Stimulated activated CD4-positive, alpha-beta T cell treated with anti-CD3 and anti-CD28 coated beads, Interleukin-2, amount 100 ng/mL, for 24 hours (primary cell): ENCODE measurements at regions not wholly inside any gene's neighbourhood (a gene's known extent, or its start where the extent isn't known, plus 50 kb on each side); places are given as distances from the start of the nearest gene placed in this dataset.
"Not testable (repeated sequence)": the region's sequence is repeated elsewhere in the genome, so short reads cannot be mapped to it uniquely, and the experiment has no call there.

Experiments used
- DNase-seq, 2 donors: peaks; one replicate each; pipeline ENCODE4 v3.0.0-alpha.2; 2020

GRCh38 chr13:24563087-24563486 is 50.5 kb upstream of the PARP4 start:
- no peak for DNase-seq

DNA sequence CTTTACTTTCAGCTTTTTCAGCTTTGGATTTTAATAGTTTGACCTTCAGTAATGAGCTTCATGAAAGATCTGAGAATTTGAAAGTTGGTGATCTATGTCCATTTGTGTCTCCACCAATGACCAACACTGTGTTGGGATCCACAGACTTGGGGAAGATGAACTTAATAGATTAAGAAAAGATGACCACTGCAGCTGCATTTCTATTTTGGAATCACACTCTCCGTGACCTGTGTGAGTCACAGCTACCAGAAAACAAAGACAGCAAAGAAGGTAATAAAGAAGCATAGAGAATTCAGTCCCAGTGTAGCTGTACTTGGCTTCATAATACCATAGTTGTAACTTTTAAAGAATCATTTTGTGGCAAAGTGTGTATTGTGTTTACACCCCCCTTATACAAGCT is 51.4 kb upstream of the PARP4 start:
- DNase-seq: not testable (repeated sequence)

DNA sequence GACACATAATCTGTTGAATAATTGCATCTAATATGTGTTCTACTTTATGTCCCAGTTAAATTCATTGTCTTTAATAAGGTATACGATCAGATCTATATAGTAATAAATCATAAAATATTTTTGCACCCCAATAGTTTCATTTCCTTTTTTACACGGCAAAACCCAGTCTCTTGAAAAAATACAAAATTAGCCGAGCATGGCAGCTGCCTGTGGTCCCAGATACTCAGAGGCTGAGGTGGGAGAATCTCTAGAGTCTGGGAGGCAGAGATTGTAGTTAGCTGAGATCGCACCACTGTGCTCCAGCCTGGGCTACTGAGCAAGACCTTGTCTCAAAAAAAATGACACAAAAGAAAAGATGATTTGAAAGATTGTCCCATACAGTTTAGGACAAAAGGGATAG is 52.3 kb upstream of the PARP4 start:
- DNase-seq: no peak

DNA sequence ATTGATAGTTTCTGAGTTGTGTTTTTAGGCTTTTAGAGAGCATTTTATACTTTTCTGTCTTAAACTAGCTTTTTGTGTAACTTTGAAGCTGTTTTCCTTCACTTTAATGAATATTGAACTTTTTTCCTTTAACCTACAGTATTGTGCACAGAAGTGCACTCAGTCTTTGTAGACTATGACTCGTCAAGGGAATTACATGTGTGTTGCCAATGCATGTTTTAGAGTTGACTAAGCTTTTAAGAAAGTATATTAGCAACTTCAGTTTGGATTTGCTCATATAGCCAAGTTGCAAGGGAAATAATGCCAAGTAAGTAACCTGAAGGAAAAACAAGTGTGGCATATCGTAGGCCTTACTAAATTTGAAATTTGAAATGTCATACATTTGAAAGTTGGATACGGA is 55.0 kb upstream of the PARP4 start:
- DNase-seq: not testable (repeated sequence)

- DNase-seq: no peak
Observed at GRCh38 chr13:24574847-24575246, 62.3 kb upstream of the PARP4 start.

DNA sequence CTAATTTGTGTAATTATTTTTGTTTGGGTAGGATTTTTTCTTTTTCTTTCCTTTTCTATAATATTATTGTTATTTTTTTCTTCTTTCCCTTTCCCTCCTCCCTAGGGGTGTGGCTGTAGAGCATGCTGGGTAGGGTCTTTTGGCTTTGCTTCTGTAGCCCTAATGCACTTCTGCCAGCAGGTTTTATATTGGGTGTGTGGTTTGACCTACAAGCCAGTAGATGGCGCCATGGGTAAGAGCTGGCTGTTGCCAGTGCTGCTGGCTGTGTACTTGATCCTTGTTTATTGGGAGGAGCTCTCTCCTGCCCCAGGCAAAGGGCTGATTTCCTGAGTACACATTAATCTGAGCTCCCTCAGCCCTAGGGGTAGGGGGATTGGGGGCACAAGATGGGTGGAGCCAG is 67.7 kb upstream of the PARP4 start:
- DNase-seq: not testable (repeated sequence)

- not testable (repeated sequence) for DNase-seq
Observed at GRCh38 chr13:24581578-24581977, 69.0 kb upstream of the PARP4 start.

DNA sequence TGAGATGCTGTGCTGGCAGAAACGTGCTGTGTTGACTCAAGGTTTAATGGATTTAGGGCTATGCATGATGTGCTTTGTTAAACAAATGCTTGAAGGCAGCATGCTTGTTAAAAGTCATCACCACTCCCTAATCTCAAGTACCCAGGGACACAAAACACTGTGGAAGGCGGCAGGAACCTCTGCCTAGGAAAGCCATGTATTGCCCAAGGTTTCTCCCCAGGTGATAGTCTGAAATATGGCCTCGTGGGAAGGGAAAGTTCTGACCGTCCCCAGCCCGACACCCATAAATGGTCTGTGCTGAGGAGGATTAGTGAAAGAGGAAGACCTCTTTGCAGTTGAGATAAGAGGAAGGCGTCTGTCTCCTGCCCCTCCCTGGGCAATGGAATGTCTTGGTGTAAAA is 79.1 kb upstream of the PARP4 start:
- not testable (repeated sequence) for DNase-seq

GRCh38 chr13:24597906-24598670 is 82.1 kb upstream of the ATP12A start:
- DNase-seq: not testable (repeated sequence)

- DNase-seq: not testable (repeated sequence)
Observed at GRCh38 chr13:24599019-24599791, 81.0 kb upstream of the ATP12A start.

DNA sequence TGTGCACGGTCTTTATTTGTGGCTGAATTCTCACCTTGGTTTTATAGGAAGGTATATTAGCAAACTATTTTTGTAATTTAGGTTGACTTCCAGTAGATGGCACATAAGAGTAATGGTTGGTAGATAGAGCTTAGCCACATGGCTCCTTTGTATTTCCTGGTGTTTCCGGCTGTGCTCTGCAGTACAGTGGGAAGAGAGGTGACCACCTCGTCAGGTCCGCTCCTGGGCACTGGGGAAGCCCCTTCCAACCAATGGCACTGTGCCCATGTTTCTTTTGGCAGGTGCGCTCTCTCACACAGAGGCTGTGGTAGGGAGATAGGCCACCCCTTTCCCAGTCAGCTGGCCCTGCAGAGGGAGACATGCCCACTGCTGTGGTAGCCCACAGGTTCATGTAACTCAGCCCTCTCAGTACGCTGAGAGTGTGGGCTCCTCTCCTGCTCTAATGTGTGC is 74.3 kb upstream of the ATP12A start:
- no peak for DNase-seq

GRCh38 chr13:24606486-24607170 is 73.6 kb upstream of the ATP12A start:
- no peak for DNase-seq

GRCh38 chr13:24610956-24611355 is 69.3 kb upstream of the ATP12A start:
- DNase-seq: no peak

- no peak for DNase-seq
Observed at GRCh38 chr13:24612726-24613125, 67.5 kb upstream of the ATP12A start.

DNA sequence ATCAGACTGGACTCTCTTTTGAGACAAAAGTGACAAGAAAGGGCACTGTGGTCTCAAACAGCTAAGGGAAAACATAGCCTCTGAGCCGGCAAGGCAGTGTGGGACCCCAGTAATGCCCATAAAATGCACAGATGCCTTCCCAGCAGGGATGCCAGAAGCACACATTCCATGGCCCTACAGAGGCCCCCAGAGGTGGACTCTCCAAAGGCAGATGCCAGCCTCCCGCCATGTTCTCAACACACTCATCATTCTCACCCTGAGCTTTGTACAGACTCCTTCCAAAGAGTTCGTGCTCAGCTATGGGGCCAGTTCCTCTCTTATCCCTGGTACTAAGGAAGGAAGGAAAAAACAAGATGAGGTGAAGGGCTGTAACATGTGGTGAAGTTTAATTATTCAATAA is 67.1 kb upstream of the ATP12A start:
- DNase-seq: no peak

DNA sequence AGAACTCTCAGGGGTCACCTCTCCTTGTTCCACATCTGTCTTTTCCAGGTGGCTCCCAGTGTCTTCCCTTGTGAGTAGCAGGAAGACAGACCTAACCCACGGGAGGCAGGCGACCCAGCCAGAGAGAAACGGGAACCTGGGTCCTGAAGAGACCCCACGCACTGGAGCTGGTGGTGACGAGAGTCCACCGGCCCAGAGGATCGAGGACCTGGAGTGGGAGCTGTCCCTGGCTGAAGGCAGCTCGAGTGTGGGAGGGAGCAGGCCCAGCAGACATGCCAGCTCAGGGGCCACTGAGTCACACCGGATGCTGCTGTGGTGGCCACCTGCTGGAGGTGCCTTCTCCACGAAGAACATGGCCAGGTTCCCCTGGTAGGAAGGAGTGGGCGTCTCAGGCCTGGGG is 66.5 kb upstream of the ATP12A start:
- DNase-seq: no peak

DNA sequence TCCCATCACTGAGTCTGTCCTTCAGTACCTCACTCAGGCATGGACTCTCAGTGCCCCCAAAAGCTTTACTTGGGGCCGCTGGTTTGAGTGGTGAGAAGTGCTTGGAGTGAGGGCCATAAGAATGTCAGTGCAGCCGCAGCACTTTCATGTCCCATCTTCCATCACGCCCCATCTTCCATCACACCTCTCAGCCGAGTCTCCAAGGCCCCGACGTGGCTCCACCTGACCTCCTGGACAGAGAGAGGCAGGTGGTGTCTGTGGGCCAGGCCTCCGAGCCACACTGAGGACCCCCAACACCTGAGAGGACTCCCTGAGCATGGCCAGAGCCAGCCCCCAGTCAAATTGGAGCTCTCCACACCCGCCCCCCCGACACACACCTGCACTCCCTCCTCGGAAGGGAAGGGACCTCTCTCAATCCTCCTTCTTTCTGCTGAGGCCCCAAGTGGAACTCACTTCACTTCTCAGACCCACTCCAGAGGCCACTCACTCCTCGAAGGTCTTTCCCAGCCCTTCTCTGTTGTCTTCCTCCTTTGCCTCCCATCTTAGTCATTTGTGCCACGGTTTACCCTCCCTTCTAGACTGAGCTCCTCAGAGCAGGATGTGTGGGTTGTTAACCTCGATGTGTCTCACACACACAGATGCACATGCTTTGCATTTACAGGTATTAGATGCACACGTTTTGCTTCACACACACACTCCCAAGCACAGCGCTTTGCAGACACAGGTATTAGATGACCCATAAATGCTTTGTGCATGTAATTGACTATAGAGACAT is 65.7 kb upstream of the ATP12A start:
- no peak for DNase-seq

DNA sequence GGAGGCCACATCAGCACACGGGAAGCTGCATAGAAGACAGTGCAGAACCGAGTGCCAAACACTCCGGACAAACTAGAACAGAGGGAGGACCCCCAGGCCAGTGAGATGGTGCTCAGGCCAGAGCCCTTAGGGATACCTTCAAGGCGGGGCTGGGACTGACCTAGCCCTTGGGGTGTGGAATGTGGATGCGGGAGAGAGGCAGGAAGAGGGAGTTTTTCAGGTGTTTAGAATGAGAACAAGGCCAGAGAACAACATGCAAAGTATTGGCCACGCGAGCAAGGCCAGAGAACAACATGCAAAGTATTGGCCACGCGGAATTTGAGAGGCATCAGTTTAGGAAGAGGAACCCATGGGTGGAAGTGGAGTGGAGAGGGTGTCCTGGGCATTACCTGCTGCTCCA is 65.1 kb upstream of the ATP12A start:
- DNase-seq: no peak

DNA sequence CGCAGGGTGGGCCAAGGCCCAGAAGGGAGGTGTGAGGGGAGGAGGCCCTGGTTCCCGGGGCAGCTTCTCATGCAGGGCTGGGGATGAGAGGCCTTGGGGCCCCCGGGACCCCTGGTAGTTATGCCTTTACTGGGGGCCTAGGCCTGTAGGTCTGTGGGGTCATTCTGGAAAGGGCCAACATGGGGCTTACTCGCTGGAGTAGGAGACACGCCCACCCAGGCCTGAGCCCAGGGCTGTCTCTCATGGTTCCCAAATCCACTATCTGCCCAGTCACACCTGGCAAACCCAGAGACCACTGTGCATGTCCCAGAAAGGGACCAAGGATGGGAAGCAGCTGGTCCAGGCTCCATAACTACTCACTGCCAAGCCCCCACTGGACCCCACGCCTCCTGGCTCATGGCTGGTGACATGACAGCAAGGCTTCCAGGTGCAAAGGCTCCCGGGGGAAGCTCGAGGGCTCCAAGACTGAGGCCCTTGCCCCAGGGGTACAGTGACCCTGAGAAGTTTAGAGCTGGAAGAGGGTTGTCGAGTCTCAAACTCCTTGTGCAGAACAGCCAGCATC is 64.2 kb upstream of the ATP12A start:
- DNase-seq: no peak

GRCh38 chr13:24616514-24616913 is 63.7 kb upstream of the ATP12A start:
- DNase-seq: no peak

DNA sequence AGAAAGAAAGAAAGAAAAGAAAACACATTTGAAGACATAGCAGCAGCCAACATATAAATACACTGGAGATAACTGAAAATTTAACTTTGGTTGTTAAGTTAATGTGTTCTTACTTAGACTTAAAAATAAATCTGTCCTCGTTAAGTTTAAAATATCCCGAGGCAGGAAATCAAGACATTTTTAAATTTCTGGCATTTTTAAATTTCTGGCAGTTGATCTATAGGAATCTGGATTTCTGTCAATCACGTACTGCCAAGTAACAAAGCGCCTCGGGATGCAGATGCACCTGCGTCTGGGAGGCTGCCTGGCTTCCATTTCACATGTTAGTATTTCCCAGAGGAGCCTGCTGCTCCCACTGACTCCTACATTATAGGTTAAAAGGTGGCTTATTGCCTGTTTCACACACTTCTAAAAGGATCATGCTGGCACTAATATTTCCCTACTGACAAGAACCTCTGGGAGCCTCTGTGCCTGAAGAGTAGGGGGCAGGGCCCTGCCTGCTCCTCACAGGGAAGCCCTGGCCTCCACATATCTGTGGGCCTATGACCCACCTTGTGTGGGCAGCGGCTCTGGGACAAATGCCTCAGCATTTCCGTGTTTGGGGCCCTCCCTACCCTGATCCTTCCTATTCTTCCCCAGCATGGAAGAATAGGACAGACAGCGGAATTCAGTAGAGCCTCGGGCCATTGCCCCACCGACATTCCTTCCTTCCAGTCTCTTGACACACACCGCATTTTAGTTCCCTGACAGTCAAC is 62.8 kb upstream of the ATP12A start:
- no peak for DNase-seq
